Erythroblast (primary cell): ENCODE measurements at regions not wholly inside any gene's neighbourhood (a gene's known extent, or its start where the extent isn't known, plus 50 kb on each side); places are given as distances from the start of the nearest gene placed in this dataset.

Experiments
- GATA1 ChIP-seq: IDR thresholded peaks from 2 replicates; pipeline ENCODE4 v1.6.1; 2011; ENCODE audit warnings: low read depth, mild to moderate bottlenecking, control low read depth, low read length, moderate library complexity
- POLR2A ChIP-seq: IDR thresholded peaks from 2 replicates; pipeline ENCODE4 v1.6.1; 2011; ENCODE audit warnings: mild to moderate bottlenecking, low read length

DNA sequence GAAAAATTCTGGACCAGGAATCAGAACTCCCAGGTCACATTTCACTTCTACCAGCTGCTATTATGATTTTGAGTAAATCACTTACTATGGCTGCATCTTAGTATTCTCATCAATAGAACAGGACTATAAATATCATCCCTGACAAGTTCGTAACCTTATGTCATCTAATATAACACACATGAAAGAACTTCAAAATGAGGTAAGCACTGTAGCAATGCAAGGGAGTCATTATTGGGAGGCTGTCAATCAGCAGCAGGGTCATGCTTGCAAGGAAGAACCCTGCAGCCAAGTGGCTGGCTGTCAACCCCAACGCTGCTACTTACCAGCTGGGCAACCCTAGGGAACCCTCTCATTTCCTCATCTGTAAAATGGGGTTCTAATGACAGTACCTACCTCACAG, 123.3 kb upstream of the B3GAT2 start:
- TF ChIP-seq POLR2A, result no peak
- no peak for TF ChIP-seq GATA1
